Fibroblast of pulmonary artery (primary cell): ENCODE measurements at regions not wholly inside any gene's neighbourhood (a gene's known extent, or its start where the extent isn't known, plus 50 kb on each side); places are given as distances from the start of the nearest gene placed in this dataset.

Source experiments
- DNase-seq: peaks from one replicate; pipeline ENCODE4 v3.0.0-alpha.2; 2010; ENCODE audit warnings: low read depth
- H3K4me3 ChIP-seq: replicated peaks from 2 replicates; pipeline ENCODE4 v1.5.1; 2011; ENCODE audit warnings: low read depth, mild to moderate bottlenecking, control low read depth, low read length, moderate library complexity
- TF ChIP-seq, protein P1 (sequence below): IDR thresholded peaks from 2 replicates; pipeline ENCODE4 v1.5.1; 2011; ENCODE audit warnings: mild to moderate bottlenecking, control low read depth, low read length, inconsistent platforms; ENCODE audit errors: missing control alignments

DNA sequence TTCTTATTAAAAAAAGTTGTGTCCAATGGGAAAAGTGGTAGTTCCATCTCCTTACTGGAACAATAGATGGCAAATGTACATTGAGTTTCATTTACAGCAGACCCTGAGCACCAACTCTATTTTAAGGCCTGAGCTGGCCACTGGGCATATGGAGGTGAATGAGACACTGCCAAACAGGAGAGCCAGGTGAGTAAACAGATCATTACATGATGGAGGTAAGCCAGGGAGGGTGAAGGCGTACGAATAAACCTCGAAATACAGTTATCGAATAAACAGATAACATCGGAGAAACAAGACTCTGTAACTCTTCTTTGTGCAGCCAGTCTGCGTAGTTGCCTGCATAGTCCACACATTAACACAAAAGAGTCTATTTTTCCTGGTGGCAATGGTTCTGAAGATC is 446.4 kb upstream of the KLF4 start:
- TF ChIP-seq, protein P1, sequence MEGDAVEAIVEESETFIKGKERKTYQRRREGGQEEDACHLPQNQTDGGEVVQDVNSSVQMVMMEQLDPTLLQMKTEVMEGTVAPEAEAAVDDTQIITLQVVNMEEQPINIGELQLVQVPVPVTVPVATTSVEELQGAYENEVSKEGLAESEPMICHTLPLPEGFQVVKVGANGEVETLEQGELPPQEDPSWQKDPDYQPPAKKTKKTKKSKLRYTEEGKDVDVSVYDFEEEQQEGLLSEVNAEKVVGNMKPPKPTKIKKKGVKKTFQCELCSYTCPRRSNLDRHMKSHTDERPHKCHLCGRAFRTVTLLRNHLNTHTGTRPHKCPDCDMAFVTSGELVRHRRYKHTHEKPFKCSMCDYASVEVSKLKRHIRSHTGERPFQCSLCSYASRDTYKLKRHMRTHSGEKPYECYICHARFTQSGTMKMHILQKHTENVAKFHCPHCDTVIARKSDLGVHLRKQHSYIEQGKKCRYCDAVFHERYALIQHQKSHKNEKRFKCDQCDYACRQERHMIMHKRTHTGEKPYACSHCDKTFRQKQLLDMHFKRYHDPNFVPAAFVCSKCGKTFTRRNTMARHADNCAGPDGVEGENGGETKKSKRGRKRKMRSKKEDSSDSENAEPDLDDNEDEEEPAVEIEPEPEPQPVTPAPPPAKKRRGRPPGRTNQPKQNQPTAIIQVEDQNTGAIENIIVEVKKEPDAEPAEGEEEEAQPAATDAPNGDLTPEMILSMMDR: no peak
- no peak overlapping the region for H3K4me3 ChIP-seq
- DNase-seq: no peak

DNA sequence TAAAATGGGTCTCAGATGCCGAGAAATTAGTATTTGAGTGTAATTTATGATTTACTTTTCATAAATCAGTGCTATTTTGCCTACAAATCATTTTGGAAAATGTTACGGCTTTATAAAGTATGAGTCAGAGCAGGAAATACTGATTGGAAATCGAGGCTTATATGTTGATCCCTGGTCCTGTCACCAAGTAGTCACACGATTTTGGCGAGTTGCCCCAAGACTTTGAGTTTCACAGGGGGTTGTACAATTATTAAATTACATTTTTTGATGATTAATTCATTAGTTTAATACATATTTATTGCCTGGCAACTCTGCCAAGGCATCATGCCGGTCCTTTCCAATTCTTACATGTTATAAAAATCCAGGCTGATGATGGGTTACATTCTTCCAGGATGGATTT is 443.9 kb upstream of the KLF4 start:
- no peak for DNase-seq
- TF ChIP-seq, protein P1: no peak
- H3K4me3 ChIP-seq: no peak overlapping the region

DNA sequence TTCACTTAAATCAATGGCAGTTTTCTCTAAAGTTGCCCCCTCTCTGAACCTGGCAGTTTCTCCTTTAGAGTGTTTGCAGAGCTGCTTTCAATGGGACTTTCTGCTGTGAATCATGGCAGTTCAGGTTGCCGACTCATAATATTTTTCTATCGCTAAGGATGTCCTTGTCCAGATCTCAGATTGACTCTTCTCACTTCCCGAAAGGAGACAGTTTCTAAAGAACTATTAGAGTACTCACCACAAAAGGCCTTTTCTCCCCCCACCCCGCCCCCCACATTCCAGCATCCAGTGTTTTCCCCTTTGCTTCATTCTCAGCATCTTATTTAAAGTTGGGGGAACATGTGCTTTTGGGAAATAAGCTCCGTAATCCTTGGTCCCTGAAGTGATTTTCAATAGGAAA is 443.5 kb upstream of the KLF4 start:
- no peak overlapping the region for H3K4me3 ChIP-seq
- peak; percentile 3 for DNase-seq
- TF ChIP-seq, protein P1: no peak

DNA sequence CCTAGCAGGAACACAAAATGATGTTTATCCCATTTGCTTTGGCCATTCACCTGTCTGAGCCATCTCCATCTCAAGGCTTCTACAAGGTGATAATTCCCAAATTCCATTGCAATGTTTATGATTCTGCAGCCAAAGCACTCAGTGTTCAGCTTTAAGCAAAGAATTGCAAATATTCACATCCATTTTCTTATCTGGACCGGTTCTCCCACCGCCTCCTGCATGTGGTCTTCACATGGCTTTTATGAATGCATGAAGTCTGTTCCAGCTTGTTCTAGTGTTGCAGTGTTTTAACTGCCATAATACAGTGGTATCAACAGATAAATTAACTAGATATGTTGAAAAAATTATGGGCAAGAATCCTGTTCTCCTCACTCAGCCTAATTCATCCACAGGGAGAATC is 443.0 kb upstream of the KLF4 start:
- H3K4me3 ChIP-seq: no peak overlapping the region
- TF ChIP-seq, protein P1: no peak
- no peak for DNase-seq

DNA sequence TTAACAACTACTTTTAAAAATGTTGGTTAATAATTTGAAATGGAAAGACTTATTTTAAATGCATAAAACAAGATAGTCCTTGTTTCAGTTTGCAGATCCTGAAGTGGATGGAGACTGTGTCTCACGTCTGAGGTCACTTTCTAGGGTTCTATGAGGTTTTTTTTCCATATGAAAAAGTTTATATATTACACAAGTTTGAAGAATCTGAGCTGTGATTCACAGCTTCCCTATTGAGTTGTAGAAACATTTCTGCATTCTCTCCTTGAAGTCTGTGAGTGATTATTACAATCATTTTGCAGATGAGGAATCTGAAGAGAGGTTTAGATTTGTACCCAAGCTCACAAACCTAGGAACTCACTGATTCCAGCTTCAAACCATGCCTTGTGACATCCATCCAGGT is 442.5 kb upstream of the KLF4 start:
- TF ChIP-seq, protein P1: no peak
- H3K4me3 ChIP-seq: no peak overlapping the region
- peak; percentile 19 for DNase-seq

DNA sequence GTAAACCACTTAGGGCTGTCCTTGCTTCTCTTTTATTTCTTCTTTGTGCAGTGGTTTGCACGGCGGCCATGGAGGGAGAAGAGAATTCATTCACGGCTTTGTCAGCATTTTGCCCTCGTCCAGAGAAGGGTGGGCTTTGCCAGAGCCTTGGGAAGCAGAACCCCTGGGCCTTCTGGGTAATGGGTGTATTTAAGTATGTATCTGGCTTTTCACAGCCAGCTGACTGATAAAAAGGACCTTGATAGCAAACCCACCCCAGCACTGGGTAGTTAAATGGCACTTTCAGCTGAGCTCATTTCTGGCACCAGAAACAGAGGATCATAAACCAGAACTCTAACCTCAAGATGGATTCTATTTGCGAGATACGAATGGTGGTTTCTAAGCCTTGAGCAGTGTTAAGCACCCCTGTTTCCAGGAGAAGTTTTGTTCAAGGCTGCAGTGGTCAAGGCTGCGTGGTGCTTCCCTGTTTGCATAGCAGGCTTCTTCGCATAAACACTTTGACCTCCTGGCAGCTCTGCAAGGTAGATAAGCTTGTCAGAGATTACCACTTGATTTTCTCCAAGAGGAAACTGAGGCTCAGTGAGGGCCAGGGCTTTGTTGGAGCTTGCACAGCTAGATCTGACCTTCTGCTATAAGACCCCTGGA is 441.6 kb upstream of the KLF4 start:
- TF ChIP-seq, protein P1: no peak
- no peak overlapping the region for H3K4me3 ChIP-seq
- no peak for DNase-seq

DNA sequence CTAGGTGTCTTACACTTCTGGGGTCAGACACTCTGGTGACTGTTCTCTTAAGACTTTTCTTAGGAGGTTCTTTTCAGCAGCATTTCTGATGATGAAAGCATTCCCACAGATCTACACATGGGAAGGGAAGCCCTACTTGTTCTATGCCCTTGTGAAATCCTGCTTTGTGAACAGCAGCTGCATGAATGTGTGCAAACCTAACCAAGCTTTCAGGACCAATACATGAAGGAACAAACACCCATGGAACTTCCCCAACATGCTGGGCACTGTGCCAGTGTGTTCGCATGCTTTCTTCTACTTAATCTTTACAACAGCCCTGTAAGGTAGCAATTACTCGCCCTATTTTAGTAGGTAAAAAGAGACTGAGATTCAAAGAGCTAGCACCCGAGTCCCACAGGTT is 439.9 kb upstream of the KLF4 start:
- no peak overlapping the region for H3K4me3 ChIP-seq
- TF ChIP-seq, protein P1: no peak
- peak; percentile 63 for DNase-seq
